HL-60 (cell line): ENCODE measurements at regions not wholly inside any gene's neighbourhood (a gene's known extent, or its start where the extent isn't known, plus 50 kb on each side); places are given as distances from the start of the nearest gene placed in this dataset.

Experiments
- DNase-seq, 2 experiments: peaks; one replicate each; pipeline ENCODE4 v3.0.0-alpha.2; 2010 to 2020; ENCODE audit warnings: low read depth in 1 of 2, low spot score in 1 of 2
- H3K27ac ChIP-seq: fragments of 250-450 bp; sonication (Bioruptor Pico); replicated peaks from 2 replicates; pipeline ENCODE4 v1.5.1; 2020; ENCODE audit warnings: mild to moderate bottlenecking, moderate library complexity
- H3K27me3 ChIP-seq: fragments of 250-450 bp; sonication (Bioruptor Pico); 2 replicates; pipeline ENCODE4 v1.5.1; 2021; ENCODE audit warnings: mild to moderate bottlenecking, moderate library complexity; ENCODE audit not compliant: insufficient read depth, poor library complexity, severe bottlenecking
- H3K4me3 ChIP-seq: replicated peaks from 2 replicates; pipeline ENCODE4 v1.5.1; 2011; ENCODE audit warnings: mild to moderate bottlenecking, control low read depth, low read length; ENCODE audit not compliant: insufficient read depth
- GABPA ChIP-seq: IDR thresholded peaks from 2 replicates; pipeline ENCODE4 v1.6.1; 2012; ENCODE audit warnings: low read depth
- POLR2AphosphoS5 ChIP-seq: IDR thresholded peaks from 2 replicates; pipeline ENCODE4 v1.6.1; 2012; ENCODE audit warnings: low read depth
- REST ChIP-seq: IDR thresholded peaks from 2 replicates; pipeline ENCODE4 v1.6.1; 2012; ENCODE audit warnings: low read depth; ENCODE audit not compliant: insufficient replicate concordance
- SPI1 ChIP-seq: IDR thresholded peaks from 2 replicates; pipeline ENCODE4 v1.6.1; 2012; ENCODE audit warnings: low read depth, mild to moderate bottlenecking, borderline replicate concordance
- TF ChIP-seq, protein P1 (sequence below): IDR thresholded peaks from one replicate; pipeline ENCODE4 v1.5.1; 2011; ENCODE audit warnings: low read length, control low read depth, inconsistent platforms; ENCODE audit not compliant: insufficient read depth

DNA sequence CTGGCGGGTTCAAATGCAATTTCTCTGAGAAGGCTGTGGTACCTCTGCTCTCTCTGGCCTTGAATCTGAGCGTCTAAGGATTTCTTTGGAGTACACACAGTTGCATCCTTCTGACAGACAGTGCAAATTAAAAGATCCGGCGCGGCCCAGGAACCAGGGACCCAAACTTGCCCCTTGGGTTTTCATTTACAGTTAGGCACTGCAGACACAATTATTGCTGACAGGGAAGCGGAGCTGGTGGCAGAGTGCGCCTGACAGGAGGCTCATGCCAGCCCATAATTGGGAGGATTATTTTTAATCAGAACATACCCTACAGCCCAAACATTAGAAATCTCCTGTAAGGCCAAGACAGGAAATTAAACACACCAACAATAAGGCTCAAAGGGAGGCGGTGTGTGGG lies 1023.4 kb upstream of the RBFOX1 start:
- TF ChIP-seq SPI1: no peak
- TF ChIP-seq POLR2AphosphoS5: no peak
- no peak for TF ChIP-seq GABPA
- no peak for TF ChIP-seq REST
- TF ChIP-seq, protein P1, sequence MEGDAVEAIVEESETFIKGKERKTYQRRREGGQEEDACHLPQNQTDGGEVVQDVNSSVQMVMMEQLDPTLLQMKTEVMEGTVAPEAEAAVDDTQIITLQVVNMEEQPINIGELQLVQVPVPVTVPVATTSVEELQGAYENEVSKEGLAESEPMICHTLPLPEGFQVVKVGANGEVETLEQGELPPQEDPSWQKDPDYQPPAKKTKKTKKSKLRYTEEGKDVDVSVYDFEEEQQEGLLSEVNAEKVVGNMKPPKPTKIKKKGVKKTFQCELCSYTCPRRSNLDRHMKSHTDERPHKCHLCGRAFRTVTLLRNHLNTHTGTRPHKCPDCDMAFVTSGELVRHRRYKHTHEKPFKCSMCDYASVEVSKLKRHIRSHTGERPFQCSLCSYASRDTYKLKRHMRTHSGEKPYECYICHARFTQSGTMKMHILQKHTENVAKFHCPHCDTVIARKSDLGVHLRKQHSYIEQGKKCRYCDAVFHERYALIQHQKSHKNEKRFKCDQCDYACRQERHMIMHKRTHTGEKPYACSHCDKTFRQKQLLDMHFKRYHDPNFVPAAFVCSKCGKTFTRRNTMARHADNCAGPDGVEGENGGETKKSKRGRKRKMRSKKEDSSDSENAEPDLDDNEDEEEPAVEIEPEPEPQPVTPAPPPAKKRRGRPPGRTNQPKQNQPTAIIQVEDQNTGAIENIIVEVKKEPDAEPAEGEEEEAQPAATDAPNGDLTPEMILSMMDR: no peak
- Histone ChIP-seq H3K27me3 (no peaks in the 10 kb centered on the region), H3K4me3 (no peak overlapping the region), H3K27ac (no peak overlapping the region)
- no peak for DNase-seq

DNA sequence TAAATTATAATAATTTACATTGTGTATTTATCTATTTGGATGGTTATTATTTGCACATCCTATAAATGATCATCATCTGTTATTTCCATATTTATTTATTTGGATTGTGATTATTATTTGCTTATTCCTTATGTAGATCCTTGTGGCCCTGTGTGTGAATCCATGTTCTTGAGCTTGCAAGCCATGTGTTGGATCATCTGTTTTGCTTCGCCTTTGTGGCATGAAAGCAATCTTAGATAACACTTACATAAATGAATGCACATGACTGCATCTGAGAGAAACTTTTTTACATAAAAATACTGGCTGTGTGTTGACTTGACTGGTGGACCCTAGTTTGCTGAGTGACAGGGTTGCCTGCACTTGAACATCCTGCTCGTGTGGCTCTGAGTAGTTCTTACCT lies 1024.5 kb upstream of the RBFOX1 start:
- Histone ChIP-seq H3K27ac (no peak overlapping the region), H3K27me3 (no peaks in the 10 kb centered on the region), H3K4me3 (no peak overlapping the region)
- TF ChIP-seq GABPA: no peak
- TF ChIP-seq REST: no peak
- TF ChIP-seq, protein P1: no peak
- TF ChIP-seq SPI1: no peak
- no peak for TF ChIP-seq POLR2AphosphoS5
- no peak for DNase-seq

DNA sequence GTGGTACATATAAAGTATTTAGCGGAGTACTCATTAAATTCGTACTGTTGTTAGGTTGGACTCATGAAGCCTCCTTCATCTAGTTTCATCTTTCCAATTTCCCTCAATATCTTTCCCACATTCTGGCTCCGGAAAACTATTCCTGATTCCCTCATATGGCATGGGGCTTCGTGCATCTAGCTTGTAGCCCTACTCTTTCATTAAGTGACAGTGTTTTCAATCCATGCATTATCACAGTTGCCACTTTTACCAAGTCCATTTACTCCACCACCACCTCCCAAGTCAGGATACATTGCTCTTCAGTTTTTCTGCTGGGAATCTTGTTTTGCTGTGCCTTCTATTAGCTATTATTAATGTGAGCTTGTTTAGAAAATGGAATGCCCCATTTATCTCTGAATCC lies 1032.1 kb upstream of the RBFOX1 start:
- no peak for TF ChIP-seq SPI1
- TF ChIP-seq POLR2AphosphoS5: no peak
- TF ChIP-seq GABPA: no peak
- TF ChIP-seq REST: no peak
- TF ChIP-seq, protein P1: no peak
- Histone ChIP-seq H3K27ac (no peak overlapping the region), H3K27me3 (no peaks in the 10 kb centered on the region), H3K4me3 (no peak overlapping the region)
- no peak for DNase-seq
